ENCODE measurements at regions not wholly inside any gene's neighbourhood (a gene's known extent, or its start where the extent isn't known, plus 50 kb on each side); places are given as distances from the start of the nearest gene placed in this dataset.

DNA sequence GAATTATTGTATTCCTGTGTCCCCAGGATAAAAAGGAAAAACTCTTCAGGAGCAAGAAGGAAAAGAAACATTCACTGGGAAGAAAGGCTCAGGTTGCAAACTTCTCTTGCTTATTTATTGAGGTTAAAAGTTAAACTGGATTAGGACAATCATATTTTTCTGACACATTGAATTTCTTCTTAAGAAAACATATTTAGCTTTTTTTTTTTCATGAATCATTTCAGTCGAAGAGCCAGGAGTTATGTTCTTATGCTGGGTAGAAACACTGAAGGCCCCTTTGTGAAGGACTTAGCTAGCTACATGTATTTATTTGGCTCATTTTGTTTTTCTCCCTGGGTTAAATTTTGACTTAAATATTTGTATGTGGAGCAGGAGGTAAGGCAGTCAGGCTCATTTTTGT is 434.0 kb downstream of the KLF5 start:
- DNase-seq (ENCODE audit: low read depth), result no peak
- TF ChIP-seq CTCF (IDR thresholded peaks at IDR 0.05; ENCODE audit: insufficient read depth, low read depth, low read length, missing control alignments), result no peak
- H3K4me3 ChIP-seq (ENCODE audit: low read length), result no peak overlapping the region

GRCh38 chr13:73482556-73482955 is 423.8 kb downstream of the KLF5 start:
- H3K4me3 ChIP-seq (ENCODE audit: low read length), result no peak overlapping the region
- DNase-seq (ENCODE audit: low read depth), result no peak
- TF ChIP-seq CTCF (IDR thresholded peaks at IDR 0.05; ENCODE audit: insufficient read depth, low read depth, low read length, missing control alignments), result no peak

DNA sequence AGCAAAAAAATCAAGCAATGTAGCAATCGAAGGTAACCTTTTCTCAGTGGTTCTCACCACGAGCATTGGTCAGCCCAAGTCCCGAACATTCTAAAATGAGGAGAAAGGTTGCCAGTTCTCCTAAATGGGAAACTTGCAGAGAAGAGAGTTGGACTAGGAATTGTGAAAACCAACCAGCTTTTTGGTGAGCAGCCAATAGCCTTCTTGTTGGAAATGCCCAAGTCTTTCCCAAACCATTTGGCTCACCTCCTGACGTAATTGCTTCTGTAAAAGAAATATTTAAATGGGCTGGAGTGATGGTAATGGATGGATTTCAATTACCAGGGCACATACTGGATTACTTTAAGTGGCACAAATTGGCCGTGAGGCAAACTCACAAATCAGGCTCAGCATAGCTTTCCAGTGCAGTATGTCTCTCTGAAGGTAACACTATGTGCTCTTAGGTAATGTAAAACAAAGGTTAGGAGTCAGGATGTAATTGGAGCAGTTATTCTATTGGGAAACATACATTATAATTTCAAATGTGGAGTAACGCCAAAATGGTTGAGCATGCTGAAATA is 423.2 kb downstream of the KLF5 start:
- no peak for TF ChIP-seq CTCF (IDR thresholded peaks at IDR 0.05; ENCODE audit: insufficient read depth, low read depth, low read length, missing control alignments)
- DNase-seq (ENCODE audit: low read depth), result no peak
- H3K4me3 ChIP-seq (ENCODE audit: low read length), result no peak overlapping the region

- no peak overlapping the region for H3K4me3 ChIP-seq (ENCODE audit: low read length)
- DNase-seq (ENCODE audit: low read depth), result peak; percentile 60
- no peak for TF ChIP-seq CTCF (IDR thresholded peaks at IDR 0.05; ENCODE audit: insufficient read depth, low read depth, low read length, missing control alignments)
These were observed 422.2 kb downstream of the KLF5 start for GRCh38 chr13:73480779-73481559.

DNA sequence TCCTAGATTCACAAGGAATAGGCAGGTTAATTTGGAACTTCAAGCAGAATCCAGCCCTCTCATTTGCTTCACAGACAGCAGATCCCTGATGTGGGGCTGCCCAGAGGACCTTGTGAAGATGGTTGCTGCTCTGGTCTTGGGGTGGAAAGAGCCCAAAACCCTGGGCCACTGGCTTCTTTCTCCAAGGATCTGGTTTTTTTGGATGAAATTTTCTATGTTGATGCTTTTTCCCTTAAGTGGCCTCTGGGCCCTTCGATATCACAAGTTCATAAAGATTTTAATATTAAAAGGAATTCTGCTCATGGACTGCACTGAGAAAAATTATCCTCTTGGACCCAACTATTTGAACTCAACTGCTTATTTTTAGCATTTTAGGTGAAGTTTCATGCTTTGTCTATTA is 421.1 kb downstream of the KLF5 start:
- no peak overlapping the region for H3K4me3 ChIP-seq (ENCODE audit: low read length)
- no peak for TF ChIP-seq CTCF (IDR thresholded peaks at IDR 0.05; ENCODE audit: insufficient read depth, low read depth, low read length, missing control alignments)
- no peak for DNase-seq (ENCODE audit: low read depth)

DNA sequence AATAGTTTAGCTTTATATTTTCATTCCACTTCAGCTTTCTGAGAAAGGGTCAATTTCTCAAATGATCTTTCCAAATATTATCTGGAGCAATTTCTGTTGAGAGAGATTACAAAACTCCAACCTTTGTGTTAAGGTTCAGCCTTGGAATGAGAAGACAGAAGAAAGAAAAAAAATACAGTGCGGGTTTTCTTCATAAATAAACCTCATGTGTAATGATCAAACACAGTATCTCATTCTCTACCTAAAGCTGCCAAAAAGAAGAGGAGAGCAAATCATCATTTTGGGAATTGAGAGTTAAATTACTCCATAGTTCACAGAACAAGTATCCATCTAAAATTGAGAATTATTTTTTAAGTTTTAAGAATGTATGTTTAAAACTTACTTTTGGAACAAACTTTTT is 420.5 kb downstream of the KLF5 start:
- H3K4me3 ChIP-seq (ENCODE audit: low read length), result no peak overlapping the region
- TF ChIP-seq CTCF (IDR thresholded peaks at IDR 0.05; ENCODE audit: insufficient read depth, low read depth, low read length, missing control alignments), result no peak

DNA sequence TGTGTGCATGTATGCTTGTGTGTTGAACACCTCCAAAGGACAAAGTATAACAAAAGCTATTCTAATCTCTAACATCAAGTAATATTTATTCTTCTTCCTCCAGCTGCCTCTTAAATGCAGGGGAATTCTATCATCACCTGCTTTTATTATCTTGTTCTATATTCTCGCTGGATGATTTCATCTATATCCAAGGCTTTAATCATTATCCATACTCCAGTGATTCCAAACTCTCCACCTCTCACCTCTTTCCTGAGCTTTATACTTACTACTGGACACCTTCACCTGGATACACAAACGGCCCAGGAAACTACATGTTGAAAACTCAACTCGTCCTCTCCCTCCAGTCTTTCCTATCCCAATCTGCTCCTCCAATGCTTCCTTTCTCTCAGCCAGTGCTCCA is 418.6 kb downstream of the KLF5 start:
- TF ChIP-seq CTCF (IDR thresholded peaks at IDR 0.05; ENCODE audit: insufficient read depth, low read depth, low read length, missing control alignments), result no peak
- DNase-seq (ENCODE audit: low read depth), result no peak
- no peak overlapping the region for H3K4me3 ChIP-seq (ENCODE audit: low read length)

More for the DNA sequence above, 420.5 kb downstream of the KLF5 start:
- no peak for DNase-seq (ENCODE audit: low read depth)
